KMS-11 (cell line): ENCODE measurements at regions not wholly inside any gene's neighbourhood (a gene's known extent, or its start where the extent isn't known, plus 50 kb on each side); places are given as distances from the start of the nearest gene placed in this dataset.

Source experiments
- H2AFZ ChIP-seq: fragments of 200-600 bp; sonication (generic); 2 replicates; pipeline ENCODE4 v1.6.1; 2016; ENCODE audit warnings: antibody characterized with exemption, mixed run types, low read depth
- H3K27ac ChIP-seq: fragments of 200-600 bp; sonication (generic); 2 replicates; pipeline ENCODE4 v1.6.1; 2016; ENCODE audit warnings: mild to moderate bottlenecking, mixed run types
- H3K27me3 ChIP-seq: fragments of 200-600 bp; sonication (generic); 2 replicates; pipeline ENCODE4 v1.6.1; 2017; ENCODE audit warnings: mild to moderate bottlenecking, low read depth, mixed run types, moderate library complexity; ENCODE audit not compliant: insufficient read depth
- H3K36me3 ChIP-seq: fragments of 200-600 bp; sonication (generic); 2 replicates; pipeline ENCODE4 v1.6.1; 2017; ENCODE audit warnings: mild to moderate bottlenecking, mixed run types; ENCODE audit not compliant: insufficient read depth
- H3K4me1 ChIP-seq: fragments of 200-600 bp; sonication (generic); 2 replicates; pipeline ENCODE4 v1.6.1; 2016; ENCODE audit warnings: mild to moderate bottlenecking, low read depth, mixed run types; ENCODE audit not compliant: poor library complexity, severe bottlenecking
- H3K4me2 ChIP-seq: fragments of 200-600 bp; sonication (generic); 2 replicates; pipeline ENCODE4 v1.7.0; 2016; ENCODE audit warnings: mild to moderate bottlenecking, mixed run types
- H3K4me3 ChIP-seq: fragments of 200-600 bp; sonication (generic); IDR thresholded peaks from 2 replicates; pipeline ENCODE4 v1.6.1; 2017; ENCODE audit warnings: low read depth, low read length, mixed read lengths; ENCODE audit not compliant: insufficient read depth
- H3K79me2 ChIP-seq: fragments of 200-600 bp; sonication (generic); 2 replicates; pipeline ENCODE4 v1.6.1; 2016; ENCODE audit warnings: low read depth, mixed run types; ENCODE audit not compliant: insufficient read depth
- H3K9ac ChIP-seq: fragments of 200-600 bp; sonication (generic); 2 replicates; pipeline ENCODE4 v1.6.1; 2016; ENCODE audit warnings: mild to moderate bottlenecking, mixed run types
- H4K20me1 ChIP-seq: fragments of 200-600 bp; sonication (generic); 2 replicates; pipeline ENCODE4 v1.6.1; 2016; ENCODE audit warnings: mild to moderate bottlenecking, mixed run types; ENCODE audit not compliant: insufficient read depth
- CTCF ChIP-seq: fragments of 200-600 bp; sonication (generic); conservative IDR thresholded peaks from 2 replicates; pipeline ENCODE4 v1.6.1; 2017; ENCODE audit warnings: low read depth, mild to moderate bottlenecking, antibody characterized with exemption, low read length, moderate library complexity, mixed read lengths

GRCh38 chr10:9545073-9545472, 1472.6 kb upstream of the CELF2 start:
- Histone ChIP-seq H3K4me3 (no peak overlapping the region), H3K79me2 (no peaks in the 10 kb centered on the region), H3K36me3 (no peaks in the 10 kb centered on the region), H3K27ac (no peak overlapping the region), H3K4me1 (no peaks in the 10 kb centered on the region), H3K9ac (no peak overlapping the region), H3K4me2 (no peak overlapping the region), H2AFZ (no peak overlapping the region), H3K27me3 (no peaks in the 10 kb centered on the region), H4K20me1 (no peaks in the 10 kb centered on the region)
- no peak for TF ChIP-seq CTCF

- Histone ChIP-seq H3K27me3 (no peaks in the 10 kb centered on the region), H3K4me3 (no peak overlapping the region), H3K79me2 (no peaks in the 10 kb centered on the region), H3K4me1 (no peaks in the 10 kb centered on the region), H2AFZ (no peak overlapping the region), H3K36me3 (no peaks in the 10 kb centered on the region), H3K9ac (no peak overlapping the region), H4K20me1 (no peaks in the 10 kb centered on the region), H3K4me2 (no peak overlapping the region), H3K27ac (no peak overlapping the region)
- TF ChIP-seq CTCF: no peak
These were observed 1469.5 kb upstream of the CELF2 start for GRCh38 chr10:9547936-9548904.

GRCh38 chr10:9550810-9551209, 1466.9 kb upstream of the CELF2 start:
- Histone ChIP-seq H2AFZ (no peak overlapping the region), H3K4me3 (no peak overlapping the region), H3K4me1 (no peaks in the 10 kb centered on the region), H3K27me3 (no peaks in the 10 kb centered on the region), H3K9ac (no peak overlapping the region), H3K79me2 (no peaks in the 10 kb centered on the region), H3K36me3 (no peaks in the 10 kb centered on the region), H3K4me2 (no peak overlapping the region), H4K20me1 (no peaks in the 10 kb centered on the region), H3K27ac (no peak overlapping the region)
- TF ChIP-seq CTCF: no peak

GRCh38 chr10:9554321-9554720, 1463.4 kb upstream of the CELF2 start:
- Histone ChIP-seq H3K79me2 (no peaks in the 10 kb centered on the region), H3K27ac (no peak overlapping the region), H3K4me1 (no peaks in the 10 kb centered on the region), H3K27me3 (no peaks in the 10 kb centered on the region), H4K20me1 (no peaks in the 10 kb centered on the region), H3K4me3 (no peak overlapping the region), H3K9ac (no peak overlapping the region), H3K4me2 (no peak overlapping the region), H3K36me3 (no peaks in the 10 kb centered on the region), H2AFZ (no peak overlapping the region)
- no peak for TF ChIP-seq CTCF
